HG02884 (cell line): ENCODE measurements at regions not wholly inside any gene's neighbourhood (a gene's known extent, or its start where the extent isn't known, plus 50 kb on each side); places are given as distances from the start of the nearest gene placed in this dataset.

Experiments used
- ATAC-seq: cut with Tn5 transposase; IDR thresholded peaks from one replicate; pipeline ENCODE4 v1.9.1; 2021; ENCODE audit warnings: mild to moderate bottlenecking, moderate library complexity; ENCODE audit not compliant: unreplicated experiment

DNA sequence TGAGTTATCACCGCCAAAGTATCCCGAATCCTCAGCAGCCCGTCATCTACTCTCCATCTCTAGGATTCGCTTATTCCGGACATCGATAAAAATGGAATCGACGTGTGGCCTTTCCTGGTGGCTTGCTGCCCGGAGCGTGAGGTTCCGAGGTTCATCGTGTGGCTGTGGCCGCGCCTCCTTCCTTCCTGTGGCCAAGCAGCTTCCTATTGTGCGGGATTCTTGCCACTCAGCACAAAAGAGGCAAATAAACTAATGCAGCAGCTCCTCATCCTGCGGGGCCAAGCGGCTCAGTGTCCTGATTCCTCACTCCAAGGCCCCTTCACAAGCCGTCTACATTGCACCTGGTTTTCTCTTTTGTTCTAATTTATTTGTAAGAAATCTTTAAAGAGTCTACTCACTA is 800.9 kb downstream of the CDH9 start:
- ATAC-seq = no peak

GRCh38 chr5:26236936-26237335 is 801.5 kb downstream of the CDH9 start:
- no peak for ATAC-seq

DNA sequence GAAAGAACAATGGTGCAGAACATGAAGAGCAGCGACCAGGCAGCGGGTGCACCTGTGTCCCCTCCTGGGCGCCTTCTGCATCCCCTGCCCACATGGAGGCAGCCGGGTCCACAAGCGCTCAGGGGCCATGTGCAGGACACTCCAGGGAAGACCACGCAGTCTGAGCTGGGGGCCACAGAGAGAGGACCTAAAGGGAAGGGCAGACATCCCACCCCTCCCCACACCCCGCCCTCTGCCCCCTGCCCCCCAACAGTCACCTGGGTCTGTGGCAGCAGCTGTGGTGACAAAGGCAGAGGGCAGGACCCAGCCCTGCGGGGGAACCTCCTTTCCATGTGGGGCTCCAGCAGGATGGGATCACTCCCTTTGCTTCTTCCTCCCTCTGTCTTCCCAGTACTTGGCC is 805.7 kb downstream of the CDH9 start:
- ATAC-seq = no peak

DNA sequence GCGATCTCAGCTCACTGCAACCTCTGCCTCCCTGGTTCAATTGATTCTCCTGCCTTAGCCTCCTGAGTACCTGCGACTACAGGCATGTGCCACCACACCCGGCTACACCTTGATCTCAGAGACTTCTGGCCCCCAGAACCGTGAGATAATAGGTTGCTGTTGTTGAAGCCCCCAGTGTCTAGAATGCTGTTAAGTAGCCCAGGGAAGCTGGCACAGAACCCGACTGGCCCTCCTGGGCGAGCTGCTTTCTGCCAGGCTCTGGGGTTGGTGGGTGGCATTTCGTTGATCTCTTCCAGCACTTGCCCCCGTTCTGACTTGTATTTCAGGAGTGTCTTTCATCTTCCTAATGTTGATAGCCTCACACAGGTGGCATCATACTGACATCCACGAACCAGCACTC is 807.1 kb downstream of the CDH9 start:
- no peak for ATAC-seq

DNA sequence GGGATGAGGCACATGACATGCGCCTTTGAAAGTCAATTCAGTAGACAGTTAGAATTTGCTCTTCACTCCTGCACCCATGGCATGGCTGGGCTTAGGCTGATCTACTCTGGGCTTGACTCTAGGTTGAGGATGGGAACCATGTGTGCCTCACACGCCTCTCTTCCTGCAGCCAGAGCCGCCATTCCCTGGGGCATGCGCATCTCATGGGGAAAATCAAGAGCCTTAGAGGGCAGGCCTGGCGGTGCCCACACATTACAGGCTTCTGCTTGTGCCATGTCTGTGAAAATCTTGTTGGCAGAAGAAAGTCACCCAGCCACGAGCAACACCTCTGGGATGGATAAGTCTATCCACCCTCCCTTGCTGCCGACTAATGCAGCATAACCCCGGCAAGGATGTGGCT is 808.5 kb downstream of the CDH9 start:
- no peak for ATAC-seq

DNA sequence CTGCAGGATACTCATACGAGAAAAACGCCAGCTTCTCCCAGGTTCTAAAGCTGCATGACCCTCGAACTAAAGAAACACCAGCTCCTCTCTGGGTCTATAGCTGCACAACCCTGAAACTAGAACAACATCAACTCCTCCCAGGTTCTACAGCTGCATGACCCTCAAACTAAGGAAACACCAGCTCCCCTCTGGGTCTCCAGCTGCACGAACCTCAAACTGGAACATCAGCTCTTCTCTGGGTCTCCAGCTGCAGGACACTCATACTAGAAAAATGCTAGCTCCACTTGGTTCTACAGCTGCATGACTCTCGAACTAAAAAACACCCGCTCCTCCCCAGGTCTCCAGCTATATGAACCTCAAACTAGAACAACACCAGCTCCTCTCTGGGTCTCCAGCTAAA is 811.1 kb downstream of the CDH9 start:
- ATAC-seq = no peak

GRCh38 chr5:26205121-26205520 is 833.3 kb downstream of the CDH9 start:
- no peak for ATAC-seq

DNA sequence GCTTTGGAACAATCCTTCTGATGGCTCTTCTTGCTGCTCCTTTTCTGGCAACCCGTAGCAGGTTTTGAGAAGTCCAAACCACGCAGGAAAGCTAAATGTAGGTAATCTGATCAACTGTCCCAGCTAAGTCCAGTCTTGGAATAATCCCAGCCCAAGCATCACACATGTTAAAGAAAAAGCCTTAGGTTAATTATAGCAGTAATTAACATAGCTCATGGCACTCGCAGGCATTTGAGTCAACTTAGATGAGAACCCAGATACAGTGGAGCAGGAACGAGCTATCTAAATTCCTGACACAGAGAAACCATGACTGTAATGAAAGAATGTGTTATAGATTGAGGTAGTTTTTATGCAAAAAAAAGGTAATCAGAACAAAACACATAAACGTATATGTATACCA is 844.8 kb downstream of the CDH9 start:
- ATAC-seq = no peak

DNA sequence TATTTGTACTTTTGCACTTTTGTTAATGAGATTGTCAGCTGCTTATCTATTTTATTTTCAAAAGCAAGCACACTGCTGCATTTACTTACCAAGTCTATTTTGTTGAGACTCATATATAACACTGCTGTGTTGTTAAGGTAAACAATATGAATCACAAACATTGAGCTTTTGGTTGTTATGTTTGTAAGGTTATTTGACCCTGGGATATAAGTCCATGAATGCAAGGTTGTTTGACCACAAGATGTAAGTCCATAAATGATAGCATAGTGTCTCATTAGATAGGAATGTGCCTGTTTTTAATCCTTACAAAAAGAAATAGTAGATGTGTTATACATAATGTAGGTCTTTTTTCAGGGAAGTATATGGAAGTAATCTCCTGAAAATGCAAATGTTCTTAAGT is 845.9 kb downstream of the CDH9 start:
- ATAC-seq = no peak

DNA sequence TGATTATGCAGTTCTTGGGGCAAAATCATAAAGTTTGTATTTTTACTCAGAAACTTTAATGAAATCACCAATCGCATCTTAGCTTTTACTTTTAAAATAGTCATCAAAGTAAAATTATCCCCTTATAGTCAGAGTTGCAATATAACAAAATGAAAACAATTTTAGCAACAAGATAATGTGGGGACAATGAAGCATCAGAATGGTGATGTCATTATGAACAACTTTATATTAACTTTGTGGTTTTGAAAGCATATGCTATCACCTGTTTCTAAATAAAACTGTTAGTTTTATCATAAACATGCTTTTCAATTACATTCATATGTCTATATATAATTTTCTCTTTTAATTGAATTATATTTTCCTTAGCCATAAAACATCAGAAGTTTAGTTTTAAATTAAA is 856.8 kb downstream of the CDH9 start:
- ATAC-seq = no peak

GRCh38 chr5:26148569-26149107 is 889.7 kb downstream of the CDH9 start:
- no peak for ATAC-seq

DNA sequence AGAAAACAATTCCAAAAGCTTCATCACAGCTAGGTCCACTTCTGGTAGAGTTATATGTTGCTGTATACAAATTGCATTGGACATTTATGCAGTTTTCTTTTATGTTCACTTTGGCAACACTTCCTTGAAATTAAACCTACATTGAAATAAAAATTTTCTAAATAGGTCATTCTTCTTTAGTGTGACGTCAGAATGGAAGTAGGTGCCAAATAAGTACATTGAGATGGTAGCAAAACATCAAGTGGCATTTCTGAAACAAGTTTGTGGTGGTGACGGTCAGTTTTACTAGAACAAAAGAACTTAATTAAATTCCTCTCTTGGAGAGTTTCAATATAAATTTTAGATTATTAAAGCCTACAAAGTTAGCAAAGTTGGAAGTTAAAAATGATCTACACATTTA is 895.1 kb downstream of the CDH9 start:
- ATAC-seq = no peak

DNA sequence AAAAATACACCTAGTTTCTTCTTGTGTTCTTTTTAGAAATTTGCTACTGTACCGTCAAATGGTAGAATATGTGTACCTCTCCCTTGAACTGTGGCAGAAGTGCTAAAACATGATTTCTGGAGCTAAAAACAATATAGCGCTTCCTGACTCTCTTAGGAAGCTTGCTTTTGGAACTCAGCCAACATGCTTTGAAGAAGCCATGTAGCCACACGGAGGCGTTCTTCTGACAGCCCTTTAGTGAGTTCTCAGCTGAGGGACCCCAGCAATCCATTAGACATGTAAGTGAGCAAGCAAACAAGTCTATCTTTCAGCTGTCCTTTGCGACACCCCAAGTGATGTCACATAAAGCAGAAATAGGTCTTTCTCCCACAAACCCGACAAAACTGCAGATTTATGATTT is 917.0 kb downstream of the CDH9 start:
- ATAC-seq = no peak

GRCh38 chr5:26104175-26104574 is 934.2 kb downstream of the CDH9 start:
- no peak for ATAC-seq

GRCh38 chr5:26060212-26060611 is 978.2 kb downstream of the CDH9 start:
- ATAC-seq = no peak

- ATAC-seq = no peak
These were observed 983.8 kb downstream of the CDH9 start for GRCh38 chr5:26054594-26054993.

DNA sequence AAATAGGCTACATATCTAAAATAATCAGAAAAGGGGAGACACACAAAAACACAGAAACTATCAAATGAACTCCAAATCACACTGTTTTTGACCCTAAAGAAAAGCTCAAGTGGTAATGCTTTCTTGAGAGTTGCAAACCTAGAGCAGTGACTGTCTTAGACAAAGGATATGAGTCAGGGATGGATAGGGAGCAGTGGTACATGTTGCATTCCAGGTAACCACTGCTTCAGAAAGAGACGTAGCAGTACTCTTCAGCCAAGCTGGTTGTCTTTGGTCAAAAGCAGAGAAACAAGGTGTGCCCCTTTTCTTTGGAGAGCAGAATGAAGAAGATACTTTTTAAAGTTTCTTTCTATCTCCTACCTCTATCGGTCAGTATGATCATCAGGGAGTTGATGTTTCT is 1003.6 kb downstream of the CDH9 start:
- no peak for ATAC-seq

DNA sequence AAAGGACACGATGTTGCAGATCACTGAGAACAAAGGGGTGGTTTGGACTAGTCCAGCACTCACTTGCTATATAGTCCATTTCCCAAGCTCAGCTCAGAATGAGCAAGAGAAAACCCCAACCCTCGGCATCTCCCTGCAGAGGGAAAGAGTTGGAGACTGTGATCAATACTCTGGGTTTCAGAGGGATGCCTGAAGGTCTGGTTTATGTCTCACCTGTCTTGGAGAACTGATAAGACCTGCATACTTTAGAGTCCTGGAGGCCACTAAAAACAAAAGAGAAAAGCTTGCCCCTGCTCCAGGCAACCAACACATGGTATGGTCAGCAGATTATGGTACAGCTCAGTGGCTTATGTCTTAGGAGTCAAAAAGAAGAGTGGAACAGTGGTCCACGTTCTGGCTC is 1006.9 kb downstream of the CDH9 start:
- ATAC-seq = no peak

- ATAC-seq = no peak
These were observed 1012.3 kb downstream of the CDH9 start for GRCh38 chr5:26026044-26026443.

- no peak for ATAC-seq
These were observed 1013.6 kb downstream of the CDH9 start for GRCh38 chr5:26024774-26025173.

GRCh38 chr5:26023361-26023760 is 1015.0 kb downstream of the CDH9 start:
- ATAC-seq = no peak

GRCh38 chr5:26014206-26014605 is 1024.2 kb downstream of the CDH9 start:
- no peak for ATAC-seq

- ATAC-seq = no peak
These were observed 1026.3 kb downstream of the CDH9 start for GRCh38 chr5:26012078-26012477.

DNA sequence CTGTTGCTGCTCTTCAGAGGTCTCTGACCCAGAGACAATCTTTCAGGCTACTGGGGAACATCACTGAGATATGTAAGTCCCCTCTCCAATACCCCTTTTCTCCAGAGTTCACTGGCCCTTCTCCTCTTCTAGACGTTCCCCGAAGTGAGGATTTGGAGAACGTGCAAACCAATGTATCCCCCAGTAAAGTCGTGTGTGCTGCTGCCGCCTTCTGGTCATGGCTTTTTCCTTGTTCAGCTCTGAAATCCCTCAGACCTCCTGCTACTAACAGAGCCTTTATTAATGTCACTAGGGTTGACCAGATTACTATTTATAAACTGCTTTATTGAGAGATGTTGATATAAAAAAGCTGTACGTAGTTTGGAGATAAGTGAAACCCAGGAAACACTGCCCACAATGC is 1028.6 kb downstream of the CDH9 start:
- no peak for ATAC-seq
